HG03066 (cell line): ENCODE measurements at regions not wholly inside any gene's neighbourhood (a gene's known extent, or its start where the extent isn't known, plus 50 kb on each side); places are given as distances from the start of the nearest gene placed in this dataset.

Experiments used
- ATAC-seq: cut with Tn5 transposase; IDR thresholded peaks from one replicate; pipeline ENCODE4 v1.9.1; 2021; ENCODE audit warnings: low read depth; ENCODE audit not compliant: unreplicated experiment

DNA sequence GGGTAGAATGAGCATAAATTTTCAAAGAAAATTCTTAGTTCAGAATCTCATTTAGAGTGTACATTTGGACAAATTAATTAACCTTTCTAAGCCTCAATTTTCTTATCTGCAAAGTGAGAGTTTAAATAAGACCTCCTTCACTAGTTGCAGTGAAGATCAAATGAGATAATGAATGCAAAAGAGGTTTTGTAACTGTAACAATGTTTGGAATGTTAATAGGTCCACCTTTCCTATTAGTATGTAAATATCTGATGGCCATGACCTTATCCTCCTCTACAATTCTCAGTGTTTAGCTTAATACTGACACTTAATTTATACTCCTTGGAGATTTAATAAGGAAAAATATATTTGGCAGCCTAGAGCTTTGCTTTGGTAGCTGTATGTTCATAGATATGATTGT is 138.8 kb downstream of the GABRG1 start:
- ATAC-seq = no peak

DNA sequence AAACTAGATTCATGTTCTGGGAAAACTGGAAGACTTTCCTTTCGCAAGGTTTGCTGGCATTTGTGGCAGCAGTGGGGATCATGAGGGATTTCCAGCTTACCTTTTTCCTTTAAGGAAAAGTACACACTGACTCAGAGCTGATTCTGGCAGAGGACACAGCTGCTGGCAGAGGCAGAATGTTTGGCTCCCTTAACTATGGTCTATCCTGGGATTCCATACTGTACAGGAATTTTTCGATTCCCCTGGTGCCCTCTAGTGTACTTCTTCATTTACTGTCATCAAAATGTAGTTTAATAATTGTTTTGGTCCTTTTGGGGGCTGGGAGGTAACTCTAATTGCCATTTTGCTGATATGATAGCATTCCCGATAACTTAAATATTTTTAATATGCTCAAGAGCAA is 152.7 kb downstream of the GABRG1 start:
- no peak for ATAC-seq

DNA sequence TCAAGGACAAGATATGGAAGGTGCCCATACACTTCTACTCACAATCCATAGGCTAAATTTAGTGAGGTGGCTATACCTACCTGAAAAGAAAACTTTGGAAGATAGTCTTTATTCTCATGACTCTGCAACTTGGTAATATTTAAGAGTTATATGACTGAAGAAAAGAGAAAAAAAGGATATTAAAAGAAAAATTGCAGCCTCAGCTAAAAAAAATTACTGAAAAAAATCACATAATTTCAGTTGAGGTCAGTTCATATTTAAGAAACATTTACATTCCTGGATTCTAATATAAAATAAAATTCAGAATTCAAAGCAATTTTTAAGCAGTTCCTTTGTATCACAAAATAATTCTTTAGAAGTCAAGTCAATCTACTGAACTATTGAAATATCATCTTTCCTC is 166.5 kb downstream of the GABRG1 start:
- ATAC-seq = no peak

DNA sequence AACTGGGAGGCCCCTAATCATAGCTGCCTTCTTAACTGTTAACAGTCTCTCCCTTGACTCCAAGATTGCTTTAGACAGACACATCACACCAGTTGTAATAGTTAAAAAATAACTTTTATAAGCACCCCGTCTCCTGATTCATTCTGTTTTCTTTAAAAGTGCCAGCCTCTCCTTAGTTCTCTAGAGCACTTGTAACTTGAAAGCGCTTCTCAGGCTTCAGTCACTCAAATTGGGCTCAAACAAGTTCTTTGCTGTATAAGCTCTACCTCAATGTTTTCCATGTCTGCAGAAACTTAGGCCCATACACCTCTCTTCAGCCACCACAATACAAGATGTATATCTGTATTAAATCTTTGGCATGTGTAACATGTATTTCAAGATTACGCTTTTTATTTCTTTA is 169.6 kb downstream of the GABRG1 start:
- ATAC-seq = no peak

DNA sequence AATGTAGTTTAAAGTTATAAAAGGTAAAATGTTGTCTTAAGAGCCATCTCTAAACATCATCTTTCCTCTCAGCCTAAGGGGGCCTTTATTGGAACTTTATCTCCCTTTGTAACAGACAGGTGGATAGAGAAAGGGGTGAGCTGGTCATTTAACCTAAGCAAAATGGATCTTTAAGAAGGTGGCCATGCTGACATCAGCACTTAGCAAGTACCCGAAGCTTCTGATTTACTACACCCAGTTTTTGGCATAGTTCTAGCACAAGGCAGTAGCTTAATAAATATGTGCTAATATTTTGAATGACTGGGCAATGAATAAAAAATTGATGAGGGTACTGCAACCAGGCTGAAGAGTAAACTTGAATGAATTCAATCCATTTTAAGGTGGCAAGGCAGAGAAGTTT is 172.7 kb downstream of the GABRG1 start:
- no peak for ATAC-seq

DNA sequence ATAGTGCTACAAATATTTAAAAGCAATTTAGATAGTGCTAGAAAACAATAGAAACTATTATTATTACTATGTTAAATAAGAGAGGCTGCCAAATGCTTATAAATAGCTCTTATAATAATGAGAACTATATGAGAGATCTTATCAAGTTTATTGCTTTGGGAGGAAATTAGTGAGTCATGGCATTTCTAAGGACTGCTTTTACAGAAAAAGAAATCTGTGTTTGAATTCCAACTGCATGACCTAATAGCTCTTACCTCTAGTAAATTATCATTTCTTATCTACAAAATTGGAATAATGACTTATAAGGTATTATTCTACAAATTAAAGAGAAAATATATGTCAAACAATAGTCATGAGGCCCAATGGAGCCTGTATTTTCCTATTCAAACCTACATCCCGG is 177.2 kb downstream of the GABRG1 start:
- no peak for ATAC-seq

DNA sequence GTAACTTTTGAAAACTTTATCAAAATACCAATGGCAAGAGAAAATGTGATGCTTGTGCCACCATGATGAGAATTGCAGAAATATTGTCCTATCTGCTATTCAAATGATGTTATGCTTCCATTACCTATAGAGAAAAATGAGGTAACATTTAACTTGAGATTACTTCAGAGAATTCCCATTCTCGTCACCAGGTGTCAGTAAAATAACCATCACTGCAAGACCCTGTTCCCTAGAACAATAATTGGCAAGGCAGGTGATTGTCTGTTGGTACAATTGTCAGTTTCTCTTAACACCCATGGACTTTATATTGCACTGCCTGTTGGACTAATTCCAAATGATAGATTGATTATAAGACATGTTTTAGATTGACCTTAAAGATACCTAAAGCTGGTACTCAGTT is 179.9 kb downstream of the GABRG1 start:
- no peak for ATAC-seq

DNA sequence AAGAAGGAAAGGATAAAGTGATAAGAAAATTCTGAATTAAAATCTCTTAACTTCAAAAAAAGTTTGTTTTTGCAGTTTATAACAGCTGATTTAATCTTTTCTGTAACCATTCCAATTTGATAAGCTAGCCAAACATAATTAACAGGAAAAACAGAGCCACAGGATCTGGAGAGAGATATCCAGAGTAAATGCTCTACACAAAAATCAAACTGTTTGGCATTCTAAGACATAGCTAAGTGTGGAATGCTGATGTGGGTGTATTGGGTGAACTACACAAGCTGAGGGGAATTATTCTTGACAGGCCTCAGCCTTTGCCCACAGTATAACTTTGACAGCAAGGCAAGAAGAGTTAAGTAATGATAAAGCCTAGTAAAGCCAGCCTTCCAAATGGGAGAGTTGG is 184.8 kb downstream of the GABRG1 start:
- no peak for ATAC-seq

DNA sequence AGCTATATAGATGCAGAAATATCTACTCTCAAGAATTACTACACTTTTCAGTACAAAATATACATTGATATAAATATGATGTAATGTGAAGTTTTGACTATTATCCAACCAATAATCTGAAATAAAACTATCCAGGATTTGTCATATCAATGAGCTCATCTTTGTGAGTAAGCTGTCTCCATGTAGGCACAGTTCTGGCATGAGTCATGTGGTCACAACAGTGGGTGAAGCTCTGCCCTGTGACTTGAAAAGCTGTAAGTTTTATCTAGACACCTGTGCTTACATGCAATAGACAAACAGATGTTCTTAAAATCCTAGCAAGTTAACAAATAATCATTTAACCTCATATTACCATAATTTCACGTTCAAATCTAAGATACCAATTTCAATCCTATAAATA is 192.7 kb downstream of the GABRG1 start:
- ATAC-seq = no peak

DNA sequence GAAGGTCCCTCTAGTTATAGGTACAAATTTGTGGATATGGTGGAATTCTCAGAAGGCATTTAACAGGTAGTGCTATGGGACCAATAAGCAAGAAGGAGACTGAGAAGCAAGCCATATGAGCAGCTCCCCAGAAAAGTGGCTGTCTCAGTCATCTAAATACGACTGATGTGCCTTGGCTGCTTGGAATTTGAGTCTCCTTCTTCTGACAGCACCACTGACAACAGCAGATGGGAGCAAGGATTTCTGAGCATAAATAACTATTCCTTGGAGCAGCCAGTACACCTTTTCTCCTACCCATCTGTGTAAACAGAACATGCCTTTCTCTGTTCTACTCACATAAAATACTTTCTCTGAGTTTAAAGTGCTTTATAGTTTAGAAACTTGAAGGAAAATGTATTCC is 196.2 kb downstream of the GABRG1 start:
- ATAC-seq = no peak

DNA sequence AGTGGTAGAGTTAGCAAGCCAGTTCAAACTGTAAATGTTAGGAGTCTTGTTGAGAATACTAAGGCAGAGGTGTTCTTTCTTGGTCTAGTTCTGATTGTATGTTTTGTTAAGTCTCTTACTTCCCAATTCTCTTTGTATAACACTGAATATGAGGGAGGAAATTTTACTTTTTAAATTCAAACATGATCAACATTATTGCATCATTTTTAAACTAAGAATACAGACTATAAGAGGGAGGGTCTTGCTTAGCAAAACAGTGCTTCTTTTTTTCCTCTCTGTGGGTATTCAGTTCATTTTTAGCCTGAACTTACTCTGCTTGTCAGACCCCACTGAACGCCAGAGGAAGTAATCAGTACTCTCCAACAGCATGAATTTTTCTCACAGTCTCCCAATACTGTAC is 198.0 kb downstream of the GABRG1 start:
- ATAC-seq = no peak

DNA sequence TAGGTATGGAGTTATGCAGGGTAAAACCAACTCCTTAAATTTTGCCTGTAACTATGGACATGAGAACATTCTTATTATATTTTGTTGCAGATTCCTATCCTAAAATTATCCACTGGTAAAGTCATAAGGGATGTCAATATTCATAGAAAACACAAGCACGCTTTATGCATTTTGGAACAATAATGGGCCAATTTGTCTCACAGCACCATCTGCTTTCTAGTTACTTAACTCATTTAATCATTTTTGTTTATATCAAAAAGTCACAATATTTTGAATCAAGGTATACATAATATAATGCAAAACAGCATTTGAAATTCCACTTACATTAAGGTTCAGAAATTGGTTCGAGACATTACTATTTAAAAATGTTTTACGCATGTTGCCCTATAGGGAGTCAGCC is 203.0 kb downstream of the GABRG1 start:
- no peak for ATAC-seq

DNA sequence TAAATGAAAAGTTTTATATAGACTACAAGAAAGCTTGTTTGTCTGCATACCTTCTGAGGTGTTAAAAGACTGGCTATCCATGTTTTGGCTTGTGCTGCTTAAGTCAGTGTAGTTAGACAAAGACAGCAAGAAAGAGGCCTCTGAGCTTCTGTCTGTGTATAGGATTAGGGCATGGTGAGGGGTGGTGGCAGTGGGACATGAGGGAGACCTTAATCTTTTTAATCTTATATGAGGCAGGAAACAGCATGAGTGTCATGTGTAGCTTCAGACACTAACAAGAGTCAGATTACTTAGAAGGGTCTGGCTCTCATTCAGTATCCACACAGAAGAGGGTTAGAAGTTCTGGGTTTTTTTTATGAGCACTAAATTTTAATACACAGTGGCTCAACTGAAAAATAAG is 213.3 kb downstream of the GABRG1 start:
- ATAC-seq = no peak

DNA sequence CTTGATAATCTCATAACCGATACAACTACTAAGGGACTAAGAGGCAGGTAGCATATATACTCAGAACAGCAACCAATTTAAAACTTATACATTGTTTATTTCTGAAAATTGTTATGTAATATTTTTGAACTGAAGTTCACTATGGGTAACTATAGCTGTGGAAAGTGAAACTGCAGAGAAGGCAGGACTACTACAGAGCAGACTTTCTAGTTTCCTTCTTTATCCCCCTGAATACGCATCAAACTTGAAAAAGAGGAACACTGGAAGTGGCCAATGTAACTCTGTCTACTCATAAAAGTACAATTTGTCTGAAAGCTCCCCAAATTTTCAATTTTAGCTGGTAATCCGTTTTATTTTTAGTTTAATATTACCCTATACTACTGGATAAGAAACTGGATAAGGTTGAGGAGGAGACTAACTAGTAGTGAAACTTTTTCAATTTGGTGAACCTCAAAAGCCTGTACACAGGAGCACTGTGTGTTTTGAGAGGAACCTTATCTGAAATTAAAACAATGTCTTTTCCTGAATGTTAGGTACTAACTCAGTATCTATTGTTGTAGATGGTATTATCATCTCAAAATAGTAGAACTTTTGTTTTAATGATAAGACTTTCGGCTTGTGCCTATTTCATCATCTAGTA is 225.8 kb downstream of the GABRG1 start:
- ATAC-seq = no peak

DNA sequence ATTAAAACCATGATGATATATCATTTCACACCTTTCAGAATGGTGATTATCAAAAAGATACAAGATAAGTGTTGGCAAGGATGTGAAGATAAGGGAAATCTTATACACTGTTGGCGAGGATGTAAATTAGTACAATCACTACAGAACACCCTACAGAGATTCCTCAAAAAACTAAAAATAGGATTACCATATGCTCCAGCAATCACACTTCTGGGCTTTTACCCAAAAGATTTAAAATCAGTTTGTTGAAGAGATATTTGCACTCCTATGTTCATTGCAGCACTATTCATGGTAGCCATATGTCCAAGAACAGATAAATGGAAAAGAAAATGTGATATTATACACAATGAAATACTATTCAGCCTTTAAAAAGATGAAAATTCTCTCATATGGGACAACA is 240.4 kb downstream of the GABRG1 start:
- ATAC-seq = no peak

DNA sequence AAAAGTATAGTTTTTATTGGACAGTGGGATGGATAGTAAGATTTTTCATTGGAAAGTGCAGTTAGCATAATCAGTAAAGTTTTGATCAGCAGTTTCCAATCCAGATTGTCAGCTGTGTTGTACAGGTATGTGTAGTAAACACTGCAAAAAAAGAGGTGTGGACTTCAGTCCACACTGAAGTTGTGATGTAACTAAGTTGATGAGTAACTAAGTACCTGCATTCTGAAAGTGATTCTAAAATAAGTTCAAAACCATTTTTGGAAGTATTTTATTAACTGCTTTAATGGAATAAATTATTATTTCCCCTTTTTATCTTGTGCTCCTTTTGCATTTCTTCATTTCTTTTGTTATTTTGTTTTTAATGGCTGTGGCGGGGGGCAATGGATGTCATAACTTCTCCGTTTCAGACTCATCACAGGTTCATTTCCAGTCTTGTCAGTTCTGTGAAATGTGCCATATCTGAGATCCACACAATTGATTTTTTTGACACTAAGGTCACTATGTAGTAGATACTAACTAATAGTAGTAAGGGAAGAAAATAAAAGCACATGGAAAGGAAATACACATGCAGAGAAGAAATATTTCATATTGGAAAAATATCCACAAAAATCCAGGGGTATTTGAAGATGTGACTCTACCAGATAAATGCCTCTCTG is 247.5 kb downstream of the GABRG1 start:
- no peak for ATAC-seq

DNA sequence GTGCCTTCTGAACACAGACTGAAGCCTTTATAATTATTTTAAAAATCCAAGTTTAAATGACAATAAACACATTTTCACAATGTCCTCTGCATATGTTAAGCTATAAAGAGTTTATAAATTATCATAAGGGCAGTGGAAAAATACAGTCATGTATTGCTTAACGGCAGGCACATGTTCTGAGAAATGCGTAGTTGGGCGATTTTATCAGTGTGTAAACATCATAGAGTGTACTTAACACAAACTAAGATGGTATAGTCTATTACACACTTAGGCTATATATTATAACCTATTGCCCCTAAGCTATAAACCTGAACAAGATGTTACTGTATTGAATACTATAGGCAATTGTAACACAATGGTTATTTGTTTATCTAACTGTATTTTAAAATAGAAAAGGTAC is 254.7 kb downstream of the GABRG1 start:
- ATAC-seq = no peak

DNA sequence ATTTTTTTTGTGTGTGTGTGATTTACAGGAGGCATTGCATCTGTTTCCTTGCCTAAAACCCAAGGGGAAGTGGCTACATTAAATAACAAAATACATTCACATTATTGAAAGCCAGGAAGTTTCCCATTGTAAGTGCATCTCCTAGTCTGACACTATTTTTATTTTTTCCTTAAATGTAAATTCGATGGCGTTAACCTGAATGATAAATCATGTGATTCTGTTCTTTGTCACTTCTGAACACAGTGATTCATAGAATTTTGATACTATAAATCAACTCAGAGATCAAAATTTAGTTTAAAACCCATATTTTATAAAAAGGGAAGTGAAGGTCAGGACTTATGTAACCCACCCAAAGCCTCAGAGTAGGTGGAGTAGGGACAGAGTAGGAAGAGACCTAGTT is 258.1 kb downstream of the GABRG1 start:
- no peak for ATAC-seq

DNA sequence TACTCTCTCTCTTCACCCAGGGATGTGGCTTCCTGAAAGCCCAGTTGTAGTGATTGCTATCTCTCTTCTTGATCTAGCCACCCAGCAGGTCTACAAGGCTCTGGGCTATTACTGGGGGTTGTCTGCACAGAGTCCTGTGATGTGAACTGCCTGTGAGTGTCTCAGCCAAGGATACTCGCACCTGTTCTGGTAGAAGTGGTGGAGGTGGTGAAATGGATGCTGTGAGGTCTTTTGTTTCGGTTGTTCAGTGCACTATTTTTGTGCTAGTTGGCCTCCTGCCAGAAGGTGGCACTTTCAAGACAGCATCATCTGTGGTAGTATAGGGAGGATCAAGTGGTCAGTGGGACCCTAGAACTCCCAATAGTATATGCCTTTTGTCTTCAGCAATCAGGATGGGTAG is 268.0 kb downstream of the GABRG1 start:
- ATAC-seq = no peak

DNA sequence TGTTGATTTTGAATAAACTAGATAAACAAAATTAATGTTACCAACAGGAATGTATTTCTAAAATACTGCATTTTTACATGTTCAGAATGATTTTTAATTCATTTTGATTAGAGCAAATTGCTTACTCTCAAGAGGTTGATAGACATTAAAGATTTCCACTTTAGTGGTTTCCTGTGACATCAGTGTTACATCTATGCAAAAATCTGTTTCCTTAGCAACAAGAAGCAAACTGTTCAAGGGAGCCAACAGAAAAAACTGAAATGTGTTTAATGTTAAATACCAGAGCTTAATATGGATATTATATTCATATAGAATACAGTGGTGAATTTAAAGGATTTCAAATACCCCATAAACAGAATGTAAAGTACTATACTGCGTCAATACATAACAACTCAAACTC is 277.8 kb downstream of the GABRG1 start:
- no peak for ATAC-seq

DNA sequence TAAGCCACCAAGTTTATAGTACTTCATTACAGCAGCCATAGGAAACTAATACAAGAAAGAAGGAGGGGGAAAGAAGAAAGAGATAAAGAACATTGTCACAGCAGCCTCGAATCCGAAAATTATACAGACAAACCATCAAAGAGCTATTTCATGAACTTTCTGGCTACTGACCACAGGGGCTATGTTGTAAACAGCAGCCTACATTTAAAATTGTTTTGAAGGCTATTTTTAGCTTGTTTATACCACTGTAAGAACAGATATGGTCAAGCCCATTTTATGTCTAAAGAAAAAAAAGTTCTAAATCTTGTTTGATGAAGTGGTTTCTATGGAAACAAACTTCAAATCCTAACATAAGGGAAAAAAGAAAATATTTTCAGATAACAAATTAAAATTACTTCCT is 282.1 kb downstream of the GABRG1 start:
- ATAC-seq = no peak

DNA sequence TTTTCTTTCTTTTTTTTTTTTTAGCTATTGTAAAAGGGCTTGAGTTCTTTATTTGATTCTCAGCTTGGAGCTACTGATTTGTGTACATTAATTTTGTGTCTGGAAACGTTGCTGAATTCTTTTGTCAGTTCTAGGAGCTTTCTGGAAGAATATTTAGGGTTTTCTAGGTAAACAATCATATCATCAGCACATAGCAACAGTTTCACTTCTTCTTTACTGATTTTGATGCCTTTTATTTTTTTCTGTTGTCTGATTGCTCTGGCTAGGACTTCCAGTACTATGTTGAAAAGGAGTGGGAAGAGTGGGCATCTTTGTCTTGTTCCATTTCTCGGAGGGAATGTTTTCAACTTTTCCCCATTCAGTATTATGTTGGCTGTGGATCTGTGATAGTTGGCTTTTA is 292.2 kb downstream of the GABRG1 start:
- no peak for ATAC-seq

DNA sequence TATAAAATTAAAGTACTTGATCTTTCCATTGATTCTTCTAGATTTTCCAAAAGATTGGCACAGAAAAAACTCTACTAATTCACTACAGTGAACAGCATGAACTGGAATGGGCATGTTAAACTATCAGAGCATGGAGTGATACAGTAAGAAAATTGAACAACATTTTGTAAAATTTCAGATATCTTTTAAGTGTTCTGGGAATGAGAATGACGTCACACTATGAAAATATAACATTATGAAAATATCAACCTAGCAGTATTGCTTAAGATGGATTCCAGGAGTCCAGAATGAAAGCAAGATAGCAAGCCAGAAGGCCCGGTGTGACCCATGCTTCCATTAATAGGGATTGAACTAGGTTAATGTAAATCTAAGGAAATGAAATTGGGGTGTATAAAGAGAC is 319.9 kb downstream of the GABRG1 start:
- ATAC-seq = no peak
